Daoy (cell line): ENCODE measurements at regions not wholly inside any gene's neighbourhood (a gene's known extent, or its start where the extent isn't known, plus 50 kb on each side); places are given as distances from the start of the nearest gene placed in this dataset.

Source experiments
- DNase-seq: peaks from one replicate; pipeline ENCODE4 v3.0.0-alpha.2; 2015; ENCODE audit warnings: low read depth

- DNase-seq, result no peak
Observed at GRCh38 chr6:145373826-145374225, 361.5 kb downstream of the EPM2A start.

DNA sequence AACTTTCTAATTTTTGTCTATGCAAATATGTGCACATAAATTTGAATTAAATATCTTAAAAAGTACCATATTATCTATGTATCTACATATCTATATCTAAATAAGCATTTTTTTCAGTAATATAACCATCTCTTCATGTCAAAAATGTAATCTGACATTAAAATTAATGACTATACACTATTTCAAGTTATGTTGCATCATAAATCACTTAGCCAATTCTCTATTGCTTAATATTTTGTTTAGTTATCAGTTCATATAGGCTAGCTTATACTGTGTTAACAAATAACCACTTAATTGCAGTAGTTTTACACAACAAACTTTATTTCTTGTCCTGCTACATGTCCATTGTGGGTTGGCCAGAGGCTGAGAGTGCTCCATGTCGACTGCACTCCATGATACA, 360.8 kb downstream of the EPM2A start:
- DNase-seq, result no peak

- no peak for DNase-seq
Observed at GRCh38 chr6:145375502-145375901, 359.8 kb downstream of the EPM2A start.

DNA sequence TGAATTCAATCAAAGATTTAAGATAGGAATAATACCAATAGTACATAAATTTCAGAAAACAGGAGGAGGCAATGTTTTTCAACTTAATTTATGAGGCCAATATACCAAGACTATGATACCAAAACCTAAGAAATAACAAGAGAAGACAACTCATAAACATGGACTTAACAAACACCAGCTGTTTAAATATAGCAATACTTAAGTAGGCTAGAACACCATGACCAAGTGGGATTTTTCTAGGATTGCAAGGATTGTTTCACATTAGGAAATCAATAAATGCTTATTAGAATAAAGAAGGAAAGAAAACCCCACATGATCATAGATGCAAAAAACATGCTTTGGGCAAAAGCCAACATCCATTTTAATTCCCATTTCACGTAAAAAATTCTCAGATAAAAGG, 355.1 kb downstream of the EPM2A start:
- no peak for DNase-seq

GRCh38 chr6:145381941-145382340, 353.4 kb downstream of the EPM2A start:
- no peak for DNase-seq

DNA sequence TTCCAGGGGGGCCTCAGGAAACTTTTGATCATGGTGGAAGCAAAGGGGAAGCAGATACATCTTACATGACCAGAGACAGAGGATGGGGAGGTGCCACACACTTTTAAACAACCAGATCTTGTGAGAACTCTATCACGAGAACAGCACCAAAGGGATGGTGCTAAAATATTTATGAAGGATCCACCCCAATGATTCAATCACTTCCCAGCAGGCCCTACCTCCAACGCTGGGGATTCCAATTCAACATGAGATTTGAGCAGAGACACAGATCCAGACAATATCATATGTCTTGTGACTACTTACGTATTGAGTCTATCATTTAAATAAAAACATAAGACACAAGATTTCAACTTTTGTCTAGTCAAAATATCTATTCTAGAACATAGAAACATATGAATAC, 351.9 kb downstream of the EPM2A start:
- no peak for DNase-seq

DNA sequence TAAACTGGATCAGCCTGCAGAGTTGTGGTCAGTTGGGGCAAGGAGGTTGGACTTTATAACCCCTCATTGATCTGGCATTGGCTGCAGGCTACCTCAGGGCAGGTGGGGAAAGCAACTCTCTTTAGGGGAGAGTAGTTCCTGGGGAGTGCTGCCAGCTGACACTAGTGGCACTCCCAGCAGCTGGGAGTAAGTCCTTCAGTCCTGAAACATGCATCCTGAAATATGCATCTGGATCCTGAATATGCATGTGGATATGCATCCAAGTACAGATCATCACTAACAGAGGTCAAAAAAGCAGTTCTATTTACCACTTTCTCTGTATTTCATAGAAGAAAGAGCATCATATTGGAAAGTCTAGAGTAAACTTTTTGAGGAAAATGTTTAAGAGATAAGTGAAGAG, 350.8 kb downstream of the EPM2A start:
- DNase-seq, result no peak

GRCh38 chr6:145396499-145396898, 338.8 kb downstream of the EPM2A start:
- no peak for DNase-seq

GRCh38 chr6:145400508-145400907, 334.8 kb downstream of the EPM2A start:
- DNase-seq, result no peak

- DNase-seq, result no peak
Observed at GRCh38 chr6:145405006-145405551, 330.2 kb downstream of the EPM2A start.

DNA sequence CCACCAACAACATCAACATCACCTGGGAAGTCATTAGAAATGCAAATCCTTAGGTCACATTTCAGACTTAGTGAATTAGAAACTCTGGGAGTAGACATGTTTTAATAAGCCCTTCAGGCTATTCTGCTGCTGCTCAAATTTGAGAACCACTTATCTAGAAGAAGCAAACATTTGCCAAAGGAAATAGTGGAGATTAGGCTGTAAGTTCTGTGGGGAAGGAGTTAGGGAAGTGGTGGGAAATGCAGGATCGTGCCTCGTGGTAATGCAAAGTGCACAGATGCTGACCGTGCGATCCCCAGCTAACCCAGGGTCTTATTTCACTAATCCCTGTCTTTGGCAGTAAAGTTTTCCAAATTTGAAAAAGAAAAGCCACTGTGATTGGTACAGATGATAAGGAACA, 328.5 kb downstream of the EPM2A start:
- DNase-seq, result no peak

- no peak for DNase-seq
Observed at GRCh38 chr6:145415616-145416015, 319.7 kb downstream of the EPM2A start.

- DNase-seq, result no peak
Observed at GRCh38 chr6:145420599-145420998, 314.7 kb downstream of the EPM2A start.

- DNase-seq, result no peak
Observed at GRCh38 chr6:145423936-145424335, 311.4 kb downstream of the EPM2A start.

DNA sequence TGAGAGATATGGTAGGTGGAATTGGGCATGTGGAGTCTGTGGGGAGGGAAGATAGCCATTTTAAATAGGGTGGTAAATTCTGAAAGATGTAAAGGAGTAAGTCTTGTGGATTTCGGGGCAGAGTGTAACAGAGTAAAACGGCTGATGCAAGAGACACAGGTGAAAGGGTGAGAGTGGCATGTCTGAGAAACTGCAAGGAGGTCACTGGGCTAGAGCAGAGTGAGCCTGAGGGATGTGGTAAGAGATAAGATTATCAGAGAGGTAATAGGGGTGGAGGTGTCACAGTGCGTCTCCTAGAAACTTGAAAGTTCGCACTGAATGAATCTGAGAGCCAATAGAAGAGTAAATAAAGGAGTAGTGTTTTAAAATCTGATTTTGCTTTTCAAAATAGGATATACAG, 308.1 kb downstream of the EPM2A start:
- no peak for DNase-seq

- no peak for DNase-seq
Observed at GRCh38 chr6:145428706-145429105, 306.6 kb downstream of the EPM2A start.

- DNase-seq, result no peak
Observed at GRCh38 chr6:145442110-145442509, 293.2 kb downstream of the EPM2A start.

DNA sequence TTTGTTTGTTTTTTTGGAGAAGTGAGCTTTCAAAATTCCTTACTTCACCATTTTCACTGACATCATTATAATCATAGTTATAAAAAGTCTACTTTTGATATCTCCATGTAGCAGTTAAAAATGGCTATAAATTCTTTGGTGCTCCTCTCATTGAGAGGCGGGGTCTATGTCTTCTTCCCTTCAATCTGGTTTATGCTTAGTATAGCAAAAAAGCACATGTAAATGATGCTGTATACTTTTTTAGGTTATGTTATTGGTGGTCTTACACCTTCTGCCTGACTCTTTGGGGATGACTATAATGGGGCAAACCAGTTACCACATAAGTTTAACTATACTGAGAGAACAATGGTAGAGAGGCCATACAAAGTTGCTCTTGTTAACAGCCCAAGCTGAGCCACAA, 289.6 kb downstream of the EPM2A start:
- DNase-seq, result no peak

DNA sequence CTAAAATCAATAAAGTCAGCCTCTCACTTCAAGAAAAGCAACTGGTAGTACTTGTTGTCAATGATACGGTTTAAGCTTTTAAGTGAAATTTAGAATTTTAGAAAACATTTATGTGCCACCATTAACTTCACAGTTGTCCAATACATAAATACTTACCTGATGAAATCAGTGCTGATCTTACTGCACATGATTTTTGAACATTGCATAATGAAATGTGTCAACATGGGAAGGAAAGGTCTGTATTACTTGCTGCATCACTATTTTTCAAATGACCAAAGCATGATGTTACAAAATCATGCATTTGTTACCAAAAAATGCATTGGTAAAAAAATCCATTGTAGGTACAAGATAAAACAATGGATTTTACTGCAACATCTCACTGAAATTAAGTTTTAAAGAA, 284.3 kb downstream of the EPM2A start:
- no peak for DNase-seq

DNA sequence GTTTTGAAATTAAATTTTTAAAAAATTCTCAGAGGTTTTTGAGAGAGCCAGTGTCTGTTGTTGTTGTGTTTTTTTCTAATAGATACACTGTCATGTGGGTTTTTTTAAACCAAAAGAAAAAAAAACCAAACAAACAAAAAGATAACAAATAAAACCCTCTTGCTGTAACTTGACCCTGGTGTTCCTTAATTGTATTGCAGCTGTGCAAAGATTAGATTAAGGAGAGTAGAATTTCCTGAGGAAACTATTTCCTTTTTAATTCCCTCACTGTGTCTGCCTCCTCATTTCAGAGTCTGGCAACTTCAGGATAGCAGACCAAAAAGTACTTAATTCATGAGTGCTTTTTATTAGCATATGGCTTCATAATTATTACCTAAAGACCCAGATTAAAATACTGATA, 281.9 kb downstream of the EPM2A start:
- DNase-seq, result no peak

GRCh38 chr6:145454006-145454405, 281.3 kb downstream of the EPM2A start:
- DNase-seq, result no peak

DNA sequence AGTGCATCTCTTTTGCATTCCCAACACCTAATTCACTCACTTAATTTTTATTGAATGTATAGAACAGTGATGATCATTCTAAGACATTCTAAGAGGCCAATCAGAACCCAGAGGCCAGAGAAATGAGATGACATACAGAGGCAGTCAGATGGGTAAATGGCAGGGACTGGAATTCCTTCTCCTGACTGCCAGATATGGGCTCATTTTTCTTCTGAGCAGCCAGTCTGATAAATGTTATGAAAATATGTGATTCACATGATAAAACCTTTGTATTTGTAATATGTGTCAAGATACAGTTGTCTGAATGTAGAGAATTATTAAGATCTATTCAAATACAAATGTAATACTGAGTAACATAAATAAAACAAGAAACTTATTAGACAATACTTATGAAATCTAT, 277.8 kb downstream of the EPM2A start:
- no peak for DNase-seq

DNA sequence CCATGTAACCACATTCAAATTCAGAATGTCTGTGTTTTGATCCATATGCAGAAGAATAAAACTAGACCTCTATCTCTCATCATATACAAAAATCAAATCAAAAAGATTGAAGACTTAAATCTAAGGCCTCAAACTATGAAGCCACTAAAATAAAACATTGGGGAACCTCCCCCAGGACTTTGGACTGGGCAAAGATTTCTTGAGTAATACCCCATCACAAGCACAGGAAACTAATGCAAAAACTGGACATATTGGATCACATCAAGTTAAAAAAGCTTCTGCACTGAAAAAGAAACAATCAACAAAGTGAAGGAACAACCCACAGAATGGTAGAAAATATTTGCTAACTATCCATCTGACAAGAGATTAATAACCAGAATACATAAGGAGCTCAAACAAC, 266.8 kb downstream of the EPM2A start:
- no peak for DNase-seq

DNA sequence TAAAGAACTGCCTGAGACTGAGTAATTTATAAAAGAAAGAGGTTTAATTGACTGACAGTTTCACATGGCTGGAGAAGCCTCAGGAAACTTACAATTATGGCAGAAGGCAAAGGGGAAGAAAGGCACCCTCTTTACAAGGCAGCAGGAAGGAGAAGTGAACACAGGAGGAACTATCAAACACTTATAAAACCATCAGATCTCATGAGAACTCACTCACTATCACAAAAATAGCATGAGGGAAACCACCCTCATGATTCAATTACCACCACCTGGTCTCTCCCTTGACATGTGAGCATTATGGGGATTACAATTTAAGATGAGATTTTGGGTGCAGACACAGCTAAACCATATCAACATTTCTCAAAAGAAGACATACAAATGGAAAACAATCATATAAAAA, 266.3 kb downstream of the EPM2A start:
- DNase-seq, result no peak
